NCI-H82 treated with DMSO at 0.1 percent for 48 hours (cell line): ENCODE measurements at regions not wholly inside any gene's neighbourhood (a gene's known extent, or its start where the extent isn't known, plus 50 kb on each side); places are given as distances from the start of the nearest gene placed in this dataset.
"Not testable (repeated sequence)": the region's sequence is repeated elsewhere in the genome, so short reads cannot be mapped to it uniquely, and the experiment has no call there.

Experiments used
- DNase-seq: peaks from one replicate; lab custom pipeline; 2025; ENCODE audit not compliant: unreplicated experiment; lab: John Stamatoyannopoulos, UW

- DNase-seq, result no peak
Observed at GRCh38 chr6:137401088-137401487, 93.1 kb downstream of the OLIG3 start.

- DNase-seq, result no peak
Observed at GRCh38 chr6:137399881-137400443, 94.2 kb downstream of the OLIG3 start.

DNA sequence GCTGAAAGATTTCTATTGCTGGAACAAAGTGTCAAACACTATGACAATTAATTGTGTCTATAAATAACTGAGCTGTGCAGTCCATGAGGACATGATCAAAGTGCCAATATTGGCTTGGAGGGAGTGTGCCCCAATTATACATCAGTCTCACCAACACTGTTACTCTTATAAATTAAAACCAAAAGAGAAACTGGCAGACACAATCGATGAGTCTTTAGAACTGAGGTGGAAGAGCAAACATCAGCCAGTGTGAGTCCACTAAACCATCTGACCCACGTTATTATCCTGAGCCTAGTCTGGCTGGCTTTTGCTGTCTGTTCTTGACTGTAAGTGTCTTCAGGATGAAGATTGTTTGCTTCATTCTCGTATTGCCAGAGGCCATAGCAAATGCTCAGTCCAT lies 98.9 kb downstream of the OLIG3 start:
- DNase-seq, result no peak

DNA sequence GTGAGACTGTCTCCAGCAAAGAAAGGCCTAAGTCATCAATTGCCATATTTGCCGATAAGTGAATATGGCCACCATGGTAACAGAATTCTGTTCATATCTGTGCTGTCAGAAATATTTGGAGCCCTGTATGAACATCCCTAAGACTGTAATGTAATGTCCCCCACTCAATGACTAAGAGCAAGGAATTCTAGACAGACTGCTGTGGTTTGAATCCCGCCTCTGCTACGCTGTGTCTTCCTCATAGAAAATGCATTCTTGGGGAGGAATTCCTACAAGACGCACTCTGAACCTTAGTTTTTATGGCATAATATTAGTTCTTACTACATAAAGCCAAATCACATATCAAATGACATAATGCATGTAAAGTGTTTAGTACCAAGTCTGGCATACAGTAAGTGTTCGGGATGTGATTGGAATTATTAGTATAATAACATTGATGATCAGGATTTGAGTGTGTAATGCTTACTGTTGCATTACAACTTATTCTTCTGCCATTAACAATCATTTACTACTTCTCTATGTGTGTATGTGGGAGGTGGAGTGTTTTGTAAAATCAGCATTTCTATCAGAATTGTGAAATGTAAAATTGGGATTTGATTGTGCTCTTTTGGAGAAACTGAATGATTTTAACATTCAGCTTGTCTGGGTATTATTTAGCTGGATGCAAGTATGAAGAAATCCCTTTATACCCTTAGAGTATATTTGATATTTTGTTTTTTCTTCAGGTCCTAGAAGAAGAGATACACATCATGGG lies 103.0 kb downstream of the OLIG3 start:
- DNase-seq, result no peak

DNA sequence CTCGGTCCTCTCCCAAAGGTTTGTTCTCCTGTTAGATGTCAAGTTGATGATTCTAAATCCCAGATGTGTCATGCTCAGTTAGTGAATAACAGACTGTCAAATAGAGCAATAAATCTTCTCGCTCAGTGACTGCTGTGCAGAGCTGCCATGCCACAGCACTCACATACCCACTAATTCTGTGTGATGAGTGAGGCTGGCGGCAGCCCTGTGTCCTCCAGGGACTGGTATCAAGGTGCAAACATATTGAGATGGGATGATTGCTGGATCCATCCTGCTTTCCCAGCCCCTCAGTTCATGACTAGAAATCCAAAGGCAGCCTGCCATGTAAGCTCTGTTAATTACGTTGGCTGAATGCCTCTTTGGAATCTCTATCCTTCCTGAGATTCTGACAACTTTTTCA lies 103.9 kb downstream of the OLIG3 start:
- no peak for DNase-seq

GRCh38 chr6:137389150-137389704 lies 105.0 kb downstream of the OLIG3 start:
- DNase-seq, result no peak

DNA sequence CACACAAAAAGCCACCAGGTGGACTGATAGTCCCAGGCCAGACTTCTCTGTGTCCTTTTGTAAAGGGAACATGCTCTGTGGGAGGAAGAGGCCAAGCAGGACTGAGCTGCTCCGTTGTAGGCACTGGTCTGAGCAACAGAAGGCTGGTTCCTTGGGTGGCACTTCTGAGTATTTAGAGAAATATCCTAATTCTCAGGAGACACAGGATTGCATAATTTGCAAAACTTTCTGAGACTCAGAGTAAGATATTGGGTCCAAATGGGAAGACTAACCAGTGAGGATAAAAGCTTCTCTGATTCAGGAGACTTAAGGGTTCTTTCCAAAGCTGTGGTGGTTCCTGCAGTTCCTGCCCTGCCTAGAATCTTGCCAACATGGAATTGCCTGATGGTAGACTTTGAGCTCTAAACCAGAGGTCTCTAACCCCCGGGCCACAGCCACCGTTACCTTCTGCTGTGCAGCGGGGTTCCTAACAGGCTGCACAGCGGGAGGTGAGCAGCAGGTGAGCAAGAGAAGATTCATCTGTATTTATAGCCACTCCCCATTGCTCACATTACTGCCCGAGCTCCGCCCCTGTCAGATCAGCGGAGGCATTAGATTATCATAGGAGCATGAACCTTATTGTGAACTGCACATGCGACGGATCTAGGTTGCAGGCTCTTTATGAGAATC lies 107.0 kb downstream of the OLIG3 start:
- DNase-seq, result no peak

DNA sequence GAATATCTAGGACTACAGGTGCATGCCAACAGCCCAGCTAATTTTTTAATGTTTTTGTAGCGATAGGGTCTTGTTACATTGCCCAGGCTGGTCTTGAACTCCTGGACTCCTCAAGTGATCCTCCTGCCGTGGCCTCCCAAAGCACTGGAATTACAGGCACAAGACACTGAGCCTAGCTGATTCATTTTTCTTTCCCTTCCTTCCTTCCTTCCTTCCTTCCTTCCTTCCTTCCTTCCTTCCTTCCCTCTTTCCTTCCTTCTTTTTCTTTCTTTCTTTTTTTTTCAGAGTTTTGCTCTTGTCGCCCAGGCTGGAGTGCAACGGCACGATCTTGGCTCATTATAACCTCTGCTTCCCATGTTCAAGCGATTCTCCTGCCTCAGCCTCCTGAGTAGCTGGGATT lies 110.9 kb downstream of the OLIG3 start:
- not testable (repeated sequence) for DNase-seq

- DNase-seq, result no peak
Observed at GRCh38 chr6:137378090-137378369, 116.2 kb downstream of the OLIG3 start.

GRCh38 chr6:137373296-137373695 lies 120.9 kb downstream of the OLIG3 start:
- no peak for DNase-seq

DNA sequence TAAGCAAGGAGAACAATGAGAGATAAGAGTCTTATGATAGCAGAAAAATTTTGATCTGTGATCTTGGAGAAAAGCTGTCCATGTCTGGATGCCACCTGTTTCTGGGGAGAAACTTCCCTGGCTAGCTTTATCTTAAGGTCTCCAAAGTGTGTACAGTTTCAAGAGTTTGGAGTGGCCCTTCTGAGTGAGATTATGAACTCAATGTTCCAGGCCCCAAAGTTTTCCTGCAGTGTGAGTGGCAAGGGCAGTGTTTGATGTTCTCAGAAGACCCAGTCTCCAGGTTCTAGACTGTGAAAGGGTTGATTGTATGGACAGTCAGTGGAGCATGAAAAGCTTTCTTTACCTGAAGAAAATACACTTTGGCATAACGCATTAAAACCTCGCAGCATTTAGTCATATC lies 121.7 kb downstream of the OLIG3 start:
- DNase-seq, result no peak

DNA sequence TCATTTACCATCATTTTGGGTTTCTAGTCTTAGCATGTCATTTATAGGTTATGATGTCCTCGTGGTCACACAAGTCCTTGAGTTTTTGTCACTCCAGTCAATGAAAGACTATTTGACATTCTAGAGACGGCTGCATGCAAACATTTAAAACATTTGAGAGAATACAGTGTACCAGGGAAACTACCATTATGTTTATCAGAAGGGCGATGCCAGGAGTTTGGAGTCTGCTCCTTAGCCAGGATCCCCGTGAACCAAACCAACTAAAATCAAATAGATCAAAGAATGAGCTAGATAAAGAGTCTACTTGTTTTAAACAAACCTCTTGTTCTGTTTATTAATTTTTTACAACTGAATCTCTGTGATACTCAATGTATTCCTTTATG lies 122.6 kb downstream of the OLIG3 start:
- DNase-seq, result no peak

DNA sequence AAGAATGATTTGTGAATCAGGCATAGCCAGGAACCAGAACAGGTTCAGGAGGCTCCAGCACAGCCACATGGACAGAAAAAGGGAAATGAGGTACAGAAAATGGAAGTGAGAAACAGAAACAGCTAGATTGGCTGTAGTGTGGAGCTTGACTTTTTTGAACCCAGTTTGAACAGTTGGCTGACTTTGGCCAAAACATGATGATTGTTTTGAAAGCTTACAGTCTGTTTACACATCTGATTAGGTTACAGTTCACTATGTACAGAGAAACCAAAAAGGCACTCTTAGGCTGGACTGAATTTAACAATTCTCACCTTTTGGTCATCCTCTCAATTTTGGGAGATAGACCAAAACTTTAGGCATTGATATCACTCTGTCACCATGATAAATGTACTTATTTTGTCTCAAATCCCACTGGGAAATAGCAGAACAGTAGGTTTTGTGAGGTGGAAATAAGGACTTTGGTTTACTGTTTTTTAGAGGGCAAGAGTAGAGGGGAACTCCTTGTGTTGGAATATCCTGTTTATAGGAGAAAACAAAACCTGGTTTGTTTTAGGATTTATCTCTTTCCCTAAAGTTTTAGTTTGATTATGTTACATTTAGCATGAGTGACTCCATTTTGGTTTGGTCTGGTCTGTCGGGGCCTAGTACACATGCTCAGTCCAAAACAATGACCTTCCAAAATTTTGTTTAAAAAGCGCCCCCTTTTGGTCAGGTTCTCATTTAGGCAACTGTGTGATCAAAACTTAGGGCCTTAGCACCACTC lies 123.1 kb downstream of the OLIG3 start:
- DNase-seq, result no peak

- no peak for DNase-seq
Observed at GRCh38 chr6:137369136-137369535, 125.1 kb downstream of the OLIG3 start.

GRCh38 chr6:137365707-137366437 lies 128.3 kb downstream of the OLIG3 start:
- no peak for DNase-seq

GRCh38 chr6:137363805-137364138 lies 130.4 kb downstream of the OLIG3 start:
- no peak for DNase-seq

DNA sequence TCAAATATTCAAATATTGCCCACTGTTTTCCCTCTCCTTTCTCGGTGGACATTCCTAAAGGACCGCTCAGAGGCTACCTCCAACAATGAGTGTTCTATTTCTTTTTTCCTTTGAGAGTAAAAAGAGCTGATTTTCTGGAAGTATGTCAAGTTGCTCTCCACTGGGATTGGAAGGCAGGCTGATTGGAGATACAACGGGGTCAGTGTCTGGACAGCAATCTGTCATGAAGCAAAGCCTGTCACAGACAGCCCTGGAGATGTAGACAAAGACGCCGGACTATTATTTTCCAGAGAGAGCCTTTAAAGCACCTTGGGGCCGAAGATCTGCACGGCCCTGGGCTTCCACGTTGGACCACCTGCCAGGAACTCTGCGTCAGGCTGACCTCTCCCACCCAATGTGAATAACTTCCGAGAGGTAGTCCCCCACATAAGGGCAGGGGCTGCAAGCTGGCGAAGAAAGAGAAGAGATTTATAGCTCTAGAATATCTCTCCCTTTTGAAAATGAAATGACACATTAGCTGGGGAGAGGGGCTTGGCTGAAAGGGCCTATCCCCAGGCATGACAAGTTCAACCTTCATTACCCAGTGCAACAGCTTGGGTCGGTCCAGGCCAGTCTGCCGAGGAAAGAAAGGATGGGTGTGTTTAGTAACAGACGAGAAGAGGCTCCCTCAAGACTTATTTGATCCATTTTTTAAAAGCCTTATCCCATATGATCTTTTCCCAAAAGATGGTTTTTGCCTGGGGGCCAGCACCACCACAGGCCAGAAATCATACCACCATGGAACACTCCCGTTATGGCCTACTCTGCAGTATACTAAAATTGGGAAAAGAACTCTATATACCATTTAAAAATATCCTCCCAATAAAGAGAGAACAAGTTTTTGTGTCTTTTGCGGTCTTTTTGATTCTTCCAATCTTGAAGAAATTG lies 131.1 kb downstream of the OLIG3 start:
- no peak for DNase-seq

DNA sequence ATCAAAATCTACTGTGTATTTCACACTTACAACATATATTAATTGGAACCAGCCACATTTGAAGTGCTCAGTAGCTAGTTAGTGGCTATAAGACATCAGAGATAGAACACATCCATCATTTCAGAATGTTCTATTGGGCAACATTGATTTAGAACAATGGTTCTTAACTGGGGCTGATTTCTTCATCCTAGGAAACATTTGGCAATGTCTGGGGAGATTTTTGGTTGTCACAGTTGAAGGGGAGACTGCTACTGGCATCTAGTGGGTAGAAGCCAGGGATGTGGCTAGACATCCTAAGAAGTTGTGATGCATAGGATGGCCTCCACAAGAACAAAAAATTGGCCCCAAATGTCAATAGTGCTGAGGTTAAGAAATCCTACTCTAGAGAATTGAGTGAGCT lies 132.5 kb downstream of the OLIG3 start:
- DNase-seq, result no peak

DNA sequence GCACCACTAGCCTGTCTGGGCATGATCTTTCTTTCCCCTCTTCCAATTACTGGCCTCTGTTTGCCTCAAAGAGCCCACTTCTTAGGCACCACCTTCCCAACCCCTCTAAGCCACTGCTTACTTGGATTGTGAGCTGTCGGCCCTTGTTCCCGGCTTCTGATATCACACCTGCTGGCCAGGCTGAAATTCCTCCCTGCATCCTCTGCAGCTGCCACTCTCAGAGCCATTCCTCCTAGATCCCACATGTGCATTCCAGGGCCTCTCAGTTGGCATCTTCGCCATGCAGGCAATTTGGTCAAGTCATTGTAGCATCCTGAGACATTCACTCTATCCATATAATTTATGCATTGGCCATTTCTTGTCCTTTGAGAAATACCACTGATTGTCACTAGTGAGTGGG lies 135.9 kb downstream of the OLIG3 start:
- no peak for DNase-seq

DNA sequence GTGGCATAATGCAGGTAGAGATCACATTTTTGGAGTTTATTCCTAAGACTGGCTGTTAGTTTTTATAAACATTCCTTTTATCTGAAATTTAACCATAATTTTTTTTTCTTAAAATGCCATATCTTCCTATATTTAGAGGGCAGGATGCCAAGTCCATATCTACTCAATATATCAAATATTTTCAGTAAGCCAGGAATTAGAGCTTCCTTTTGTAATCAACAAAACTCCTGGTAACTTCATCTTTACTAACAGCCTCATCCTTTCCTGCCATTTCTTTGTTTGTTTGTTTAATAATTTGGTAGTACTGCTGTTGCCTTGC lies 136.3 kb downstream of the OLIG3 start:
- no peak for DNase-seq
